Neural progenitor cell (in vitro differentiated cells): ENCODE measurements at regions not wholly inside any gene's neighbourhood (a gene's known extent, or its start where the extent isn't known, plus 50 kb on each side); places are given as distances from the start of the nearest gene placed in this dataset.

ENCODE experiments used
- EZH2 ChIP-seq: fragments of 200-600 bp; sonication (generic); IDR thresholded peaks from 2 replicates; pipeline ENCODE4 v1.6.1; 2017; ENCODE audit warnings: antibody characterized with exemption, mild to moderate bottlenecking, moderate library complexity
- TF ChIP-seq, protein P1 (sequence below): fragments of 200-600 bp; sonication (generic); IDR thresholded peaks from 2 replicates; pipeline ENCODE4 v1.5.1; 2017; ENCODE audit warnings: antibody characterized with exemption, mild to moderate bottlenecking

DNA sequence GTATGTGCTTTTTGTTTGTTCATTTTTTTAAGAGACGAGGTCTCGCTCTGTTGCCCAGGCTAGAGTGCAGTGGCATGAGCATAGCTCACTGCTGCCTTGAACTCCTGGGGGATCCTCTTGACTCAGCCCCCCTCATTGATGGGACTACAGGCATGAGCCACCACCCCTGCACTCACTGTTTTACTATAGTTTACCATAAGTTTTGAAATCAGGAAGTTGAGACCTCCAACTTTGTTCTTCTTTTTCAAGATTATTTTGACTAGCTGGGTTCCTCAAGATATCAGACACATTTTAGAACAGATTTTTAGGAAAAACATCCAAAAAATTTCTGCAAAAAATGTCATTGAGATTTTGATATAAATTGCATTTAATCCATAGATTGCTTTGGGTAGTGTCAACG, 120.4 kb upstream of the FGGY start:
- TF ChIP-seq, protein P1, sequence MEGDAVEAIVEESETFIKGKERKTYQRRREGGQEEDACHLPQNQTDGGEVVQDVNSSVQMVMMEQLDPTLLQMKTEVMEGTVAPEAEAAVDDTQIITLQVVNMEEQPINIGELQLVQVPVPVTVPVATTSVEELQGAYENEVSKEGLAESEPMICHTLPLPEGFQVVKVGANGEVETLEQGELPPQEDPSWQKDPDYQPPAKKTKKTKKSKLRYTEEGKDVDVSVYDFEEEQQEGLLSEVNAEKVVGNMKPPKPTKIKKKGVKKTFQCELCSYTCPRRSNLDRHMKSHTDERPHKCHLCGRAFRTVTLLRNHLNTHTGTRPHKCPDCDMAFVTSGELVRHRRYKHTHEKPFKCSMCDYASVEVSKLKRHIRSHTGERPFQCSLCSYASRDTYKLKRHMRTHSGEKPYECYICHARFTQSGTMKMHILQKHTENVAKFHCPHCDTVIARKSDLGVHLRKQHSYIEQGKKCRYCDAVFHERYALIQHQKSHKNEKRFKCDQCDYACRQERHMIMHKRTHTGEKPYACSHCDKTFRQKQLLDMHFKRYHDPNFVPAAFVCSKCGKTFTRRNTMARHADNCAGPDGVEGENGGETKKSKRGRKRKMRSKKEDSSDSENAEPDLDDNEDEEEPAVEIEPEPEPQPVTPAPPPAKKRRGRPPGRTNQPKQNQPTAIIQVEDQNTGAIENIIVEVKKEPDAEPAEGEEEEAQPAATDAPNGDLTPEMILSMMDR = no peak
- no peak for TF ChIP-seq EZH2
